GM12874 (cell line): ENCODE measurements at regions not wholly inside any gene's neighbourhood (a gene's known extent, or its start where the extent isn't known, plus 50 kb on each side); places are given as distances from the start of the nearest gene placed in this dataset.

ENCODE experiments used
- TF ChIP-seq, protein P1 (sequence below): IDR thresholded peaks from 2 replicates; pipeline ENCODE4 v1.5.1; 2011; ENCODE audit warnings: low read depth, mild to moderate bottlenecking, control low read depth, low read length, moderate library complexity; ENCODE audit not compliant: insufficient read depth

DNA sequence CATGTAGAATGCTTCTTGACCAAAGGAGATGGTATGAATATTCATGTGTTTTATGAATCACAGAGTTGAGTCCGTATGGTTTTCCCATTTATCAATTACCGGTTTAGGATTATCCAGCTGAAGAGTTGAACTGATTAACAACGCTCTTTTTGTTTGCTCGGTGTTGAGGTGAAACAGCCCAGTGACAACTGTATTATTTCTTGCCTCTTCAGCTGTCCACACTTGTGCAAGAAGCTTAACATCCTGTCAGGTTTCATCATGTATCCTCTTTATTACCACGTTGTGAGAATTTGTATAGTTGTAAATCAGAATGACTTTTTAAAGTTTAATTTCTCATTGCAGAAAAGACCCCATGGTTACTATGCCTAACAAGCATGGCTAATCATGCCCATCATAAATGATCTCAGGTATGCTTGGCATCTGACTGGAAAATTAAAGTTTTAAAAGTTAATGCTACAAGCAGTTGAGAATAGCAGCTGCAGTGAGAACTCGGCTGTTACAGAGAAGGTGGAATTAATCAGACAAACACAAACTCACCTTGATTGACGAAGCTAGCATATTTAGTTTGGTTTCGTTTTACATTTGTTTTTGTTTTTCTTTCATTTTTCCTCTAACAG, 563.2 kb upstream of the ADGRL2 start:
- TF ChIP-seq, protein P1, sequence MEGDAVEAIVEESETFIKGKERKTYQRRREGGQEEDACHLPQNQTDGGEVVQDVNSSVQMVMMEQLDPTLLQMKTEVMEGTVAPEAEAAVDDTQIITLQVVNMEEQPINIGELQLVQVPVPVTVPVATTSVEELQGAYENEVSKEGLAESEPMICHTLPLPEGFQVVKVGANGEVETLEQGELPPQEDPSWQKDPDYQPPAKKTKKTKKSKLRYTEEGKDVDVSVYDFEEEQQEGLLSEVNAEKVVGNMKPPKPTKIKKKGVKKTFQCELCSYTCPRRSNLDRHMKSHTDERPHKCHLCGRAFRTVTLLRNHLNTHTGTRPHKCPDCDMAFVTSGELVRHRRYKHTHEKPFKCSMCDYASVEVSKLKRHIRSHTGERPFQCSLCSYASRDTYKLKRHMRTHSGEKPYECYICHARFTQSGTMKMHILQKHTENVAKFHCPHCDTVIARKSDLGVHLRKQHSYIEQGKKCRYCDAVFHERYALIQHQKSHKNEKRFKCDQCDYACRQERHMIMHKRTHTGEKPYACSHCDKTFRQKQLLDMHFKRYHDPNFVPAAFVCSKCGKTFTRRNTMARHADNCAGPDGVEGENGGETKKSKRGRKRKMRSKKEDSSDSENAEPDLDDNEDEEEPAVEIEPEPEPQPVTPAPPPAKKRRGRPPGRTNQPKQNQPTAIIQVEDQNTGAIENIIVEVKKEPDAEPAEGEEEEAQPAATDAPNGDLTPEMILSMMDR, result no peak

DNA sequence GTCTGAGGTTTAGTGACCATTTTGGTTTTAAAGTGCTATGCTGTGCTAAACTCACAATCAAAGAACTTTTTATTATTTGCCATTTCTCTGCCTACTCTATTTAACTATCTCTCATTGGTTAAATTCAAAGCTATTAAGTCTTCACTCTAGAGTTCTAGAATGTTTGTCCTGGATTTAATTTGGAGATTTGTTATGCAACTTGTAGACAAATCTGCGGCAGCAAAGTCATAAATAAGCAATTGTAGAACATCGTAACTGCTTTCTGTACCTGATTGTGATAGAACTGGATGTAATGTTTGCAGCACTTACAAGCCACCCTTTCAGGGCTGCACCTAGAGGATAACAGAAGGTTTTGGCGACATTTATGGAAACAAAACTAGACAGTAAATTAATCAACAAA, 566.5 kb upstream of the ADGRL2 start:
- TF ChIP-seq, protein P1, result no peak

DNA sequence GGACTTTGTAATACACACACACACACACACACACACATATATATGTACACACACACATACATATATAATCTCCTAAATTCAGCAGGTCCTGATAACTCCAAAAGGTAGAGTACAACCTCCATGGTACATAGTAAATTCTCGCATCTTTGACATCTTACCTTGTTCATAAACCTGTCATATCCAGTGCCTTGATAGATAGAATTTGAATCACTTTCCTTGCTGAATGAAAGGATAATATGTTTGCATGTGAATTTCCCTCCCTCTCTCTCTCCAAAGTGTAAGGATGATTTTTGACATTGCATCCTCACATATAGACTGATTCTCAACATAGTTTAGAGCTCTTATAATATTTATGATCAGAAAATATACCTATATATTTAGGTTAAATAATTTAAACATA, 567.1 kb upstream of the ADGRL2 start:
- TF ChIP-seq, protein P1, result no peak

DNA sequence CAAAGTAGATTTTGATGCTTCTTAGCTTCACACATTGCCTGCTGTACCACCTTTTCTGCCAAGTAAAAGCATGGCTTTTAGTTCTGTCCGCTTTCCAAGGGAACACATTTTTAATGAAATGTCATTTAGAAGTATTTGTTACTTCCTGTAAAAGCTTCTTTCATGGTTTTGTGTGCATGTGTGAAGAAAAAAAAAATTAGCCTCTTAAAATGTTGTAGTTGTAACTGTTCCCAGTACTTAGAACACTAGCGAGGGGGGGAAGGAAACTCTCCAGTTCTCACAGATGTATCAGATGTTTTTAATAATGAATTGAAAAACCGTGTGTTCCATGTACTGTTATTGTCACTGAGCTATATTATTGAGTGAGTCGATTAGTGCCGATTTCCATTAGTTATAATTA, 568.3 kb upstream of the ADGRL2 start:
- TF ChIP-seq, protein P1, result no peak

DNA sequence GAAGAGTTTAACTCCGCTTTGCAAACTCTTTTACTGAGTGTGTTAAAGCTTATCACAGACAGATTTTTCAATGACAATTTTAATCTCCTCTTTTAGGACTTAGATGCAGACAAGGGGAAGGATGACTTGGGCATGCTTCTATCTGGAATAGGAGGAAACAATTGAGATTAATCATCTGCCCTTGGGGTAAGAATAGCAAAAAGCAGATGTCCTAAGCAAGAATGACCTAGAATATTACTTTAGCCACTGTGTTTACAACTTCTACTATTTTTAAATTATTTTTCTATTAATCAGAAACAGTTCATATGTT, 569.0 kb upstream of the ADGRL2 start:
- TF ChIP-seq, protein P1, result no peak

DNA sequence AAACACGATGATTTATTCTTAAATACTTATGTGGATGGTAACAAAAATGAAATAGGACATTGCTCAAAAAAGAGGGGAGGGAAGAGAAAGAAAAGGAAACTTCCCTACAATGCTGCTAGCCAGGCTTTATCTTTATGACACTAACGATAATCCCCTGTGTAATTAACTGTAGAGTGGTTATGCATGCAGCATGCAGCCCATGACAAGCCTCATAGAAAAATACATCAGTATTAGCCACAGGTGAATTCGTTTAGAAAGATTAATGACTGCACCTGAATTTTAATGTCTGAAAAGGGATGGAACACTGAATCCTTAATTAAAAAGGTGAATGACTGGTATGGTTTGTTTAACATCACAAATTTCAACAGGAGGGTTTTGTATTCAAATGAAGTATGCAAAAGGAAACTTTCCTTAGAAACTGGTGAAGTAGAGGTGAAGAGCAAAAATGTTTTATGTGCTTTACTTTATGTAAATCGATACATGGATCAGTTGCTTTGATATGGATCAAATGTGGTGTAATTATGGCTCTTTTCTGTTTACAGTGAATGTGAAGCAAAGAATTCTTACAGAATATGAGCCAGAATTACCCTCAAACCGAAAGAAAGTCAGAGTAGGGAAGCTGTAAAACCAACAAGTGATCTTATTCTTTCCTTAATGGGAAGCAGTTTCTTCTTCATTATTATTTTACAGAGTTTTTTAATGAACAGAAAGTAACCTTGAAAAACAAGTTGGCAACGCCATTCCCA, 569.6 kb upstream of the ADGRL2 start:
- TF ChIP-seq, protein P1, result no peak

DNA sequence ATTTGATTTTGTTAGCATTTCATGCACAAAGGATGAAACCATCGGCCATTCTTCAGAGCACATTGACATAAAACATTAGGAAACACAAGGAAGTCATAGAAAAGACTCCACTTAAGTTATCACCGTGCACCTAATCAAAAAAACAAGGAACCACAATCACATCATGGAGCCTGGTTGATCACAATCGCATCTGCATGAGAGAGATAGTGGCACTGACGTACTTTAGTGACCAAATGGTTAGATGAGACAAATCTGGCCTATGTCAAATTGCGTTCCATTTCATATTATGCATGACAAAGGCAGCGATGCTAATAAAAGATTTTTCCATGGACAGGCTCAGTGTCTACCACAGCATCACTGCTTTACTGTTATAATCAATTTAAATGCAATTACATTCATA, 571.8 kb upstream of the ADGRL2 start:
- TF ChIP-seq, protein P1, result no peak
